ENCODE measurements at regions not wholly inside any gene's neighbourhood (a gene's known extent, or its start where the extent isn't known, plus 50 kb on each side); places are given as distances from the start of the nearest gene placed in this dataset.

- no peak for DNase-seq (ENCODE audit: low read depth)
Measured at GRCh38 chr3:7793786-7794185, 707.8 kb upstream of the LMCD1 start.

DNA sequence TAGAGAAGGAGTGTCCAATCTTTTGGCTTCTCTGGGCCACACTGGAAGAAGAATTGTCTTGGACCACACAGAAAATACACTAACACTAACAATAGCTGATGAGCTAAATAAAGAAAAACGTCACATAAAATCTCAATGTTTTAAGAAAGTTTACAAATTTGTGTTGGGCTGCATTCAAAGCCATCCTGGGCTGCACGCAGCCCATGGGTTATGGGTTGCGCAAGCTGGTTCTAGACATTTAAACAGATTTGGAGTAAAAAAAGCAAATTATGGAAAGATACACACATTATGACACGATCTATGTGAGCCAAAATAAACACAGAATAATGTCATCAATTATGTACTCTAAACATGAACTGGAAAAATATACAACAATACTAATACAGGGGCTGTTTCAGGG lies 703.3 kb upstream of the LMCD1 start:
- DNase-seq (ENCODE audit: low read depth), result no peak

DNA sequence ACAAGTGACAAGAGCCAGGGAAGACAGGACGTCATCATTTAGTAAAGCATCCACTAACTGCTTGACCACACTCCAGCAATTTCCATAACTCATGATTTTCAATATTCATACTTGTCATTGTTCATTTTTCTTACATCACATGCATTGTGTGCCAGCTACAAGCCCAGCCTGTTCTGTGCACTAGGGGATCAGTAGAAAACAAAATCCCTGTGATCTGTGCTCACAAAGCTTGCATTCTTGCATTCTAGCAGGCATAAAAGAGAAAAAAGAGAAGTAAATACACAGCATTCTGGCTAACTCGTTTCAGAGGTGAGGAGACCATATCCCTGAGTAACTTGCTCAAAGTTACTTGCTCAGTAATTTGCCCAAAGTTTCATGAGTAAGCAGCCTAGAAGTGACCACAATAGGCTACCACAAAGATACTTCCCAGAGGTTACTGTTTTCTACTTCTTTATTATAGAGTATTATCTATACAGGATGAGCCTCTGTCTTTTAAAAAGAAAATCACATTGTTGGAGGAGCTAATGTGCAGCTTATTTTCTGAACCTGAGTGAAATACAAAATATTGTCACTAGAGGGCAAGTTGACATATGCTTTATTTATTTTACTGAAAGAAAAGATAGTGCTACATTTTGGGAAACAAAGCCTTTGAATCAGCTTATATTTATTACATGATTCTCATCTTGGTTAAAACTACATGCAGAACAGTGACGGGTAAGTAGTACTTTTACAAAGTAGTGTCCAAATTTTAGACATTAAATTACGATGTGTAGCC lies 701.4 kb upstream of the LMCD1 start:
- no peak for DNase-seq (ENCODE audit: low read depth)

GRCh38 chr3:7812490-7812889 lies 689.1 kb upstream of the LMCD1 start:
- no peak for DNase-seq (ENCODE audit: low read depth)

- no peak for DNase-seq (ENCODE audit: low read depth)
Measured at GRCh38 chr3:7813365-7813764, 688.3 kb upstream of the LMCD1 start.

GRCh38 chr3:7817239-7817638 lies 684.4 kb upstream of the LMCD1 start:
- DNase-seq (ENCODE audit: low read depth), result no peak

DNA sequence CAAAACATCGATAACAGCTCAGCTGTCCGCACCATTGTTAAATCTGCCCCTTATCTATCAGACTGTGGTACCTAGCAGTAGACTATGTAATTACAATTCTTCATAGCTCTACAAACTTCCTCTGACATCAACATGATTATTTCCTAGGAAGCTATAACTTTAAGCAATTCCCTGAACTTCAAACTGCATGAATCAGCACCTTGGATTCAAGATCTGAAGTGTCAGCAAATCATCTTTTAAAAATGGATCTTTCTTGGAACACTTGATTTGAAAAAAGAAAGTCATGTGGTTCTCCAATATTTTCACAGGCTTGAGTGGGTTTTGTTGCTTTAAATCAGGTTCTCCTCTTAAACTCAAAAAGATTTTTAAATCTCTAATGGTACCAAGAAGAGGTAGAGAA lies 680.7 kb upstream of the LMCD1 start:
- DNase-seq (ENCODE audit: low read depth), result no peak

GRCh38 chr3:7821858-7822257 lies 679.8 kb upstream of the LMCD1 start:
- DNase-seq (ENCODE audit: low read depth), result no peak

- no peak for DNase-seq (ENCODE audit: low read depth)
Measured at GRCh38 chr3:7841451-7841850, 660.2 kb upstream of the LMCD1 start.

GRCh38 chr3:7843441-7843840 lies 658.2 kb upstream of the LMCD1 start:
- DNase-seq (ENCODE audit: low read depth), result no peak

DNA sequence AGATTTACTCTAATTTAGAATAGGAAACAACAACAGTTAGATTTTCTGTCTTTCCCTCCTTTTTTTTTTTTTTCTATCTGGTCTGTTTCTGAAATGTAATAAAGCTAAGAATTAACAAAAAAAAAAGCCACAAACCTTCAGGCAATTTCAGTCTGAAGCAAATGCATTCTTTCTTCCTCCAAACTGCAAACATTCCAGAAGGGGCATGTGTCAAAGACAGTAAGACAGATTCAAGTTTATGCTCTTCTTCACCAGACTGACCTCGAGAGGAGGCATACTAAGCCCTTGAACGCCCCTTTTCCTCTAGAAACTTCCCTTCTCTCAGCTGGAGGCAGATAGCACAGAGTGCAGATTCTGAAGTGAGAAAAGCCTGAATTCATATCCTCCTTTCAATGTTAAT lies 654.6 kb upstream of the LMCD1 start:
- no peak for DNase-seq (ENCODE audit: low read depth)

GRCh38 chr3:7847521-7847920 lies 654.1 kb upstream of the LMCD1 start:
- DNase-seq (ENCODE audit: low read depth), result no peak

DNA sequence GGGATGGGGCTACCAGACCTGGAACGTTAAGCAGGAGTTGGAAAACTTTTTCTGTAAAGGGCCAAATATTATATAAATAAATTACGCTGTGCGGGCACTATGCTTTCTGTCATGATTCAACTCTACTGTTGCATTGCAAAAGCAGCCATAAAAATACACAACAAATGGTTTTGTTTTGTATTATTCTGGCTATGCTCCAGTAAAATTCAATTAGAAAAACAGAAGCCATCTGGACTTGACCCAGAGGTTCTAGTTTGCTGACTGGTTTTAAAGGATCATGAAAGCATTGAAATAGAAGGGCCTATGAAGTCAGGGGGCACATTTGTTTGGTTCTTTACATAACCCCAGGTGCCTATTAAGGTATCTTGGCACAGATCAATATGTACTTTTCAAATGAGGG lies 647.4 kb upstream of the LMCD1 start:
- no peak for DNase-seq (ENCODE audit: low read depth)

DNA sequence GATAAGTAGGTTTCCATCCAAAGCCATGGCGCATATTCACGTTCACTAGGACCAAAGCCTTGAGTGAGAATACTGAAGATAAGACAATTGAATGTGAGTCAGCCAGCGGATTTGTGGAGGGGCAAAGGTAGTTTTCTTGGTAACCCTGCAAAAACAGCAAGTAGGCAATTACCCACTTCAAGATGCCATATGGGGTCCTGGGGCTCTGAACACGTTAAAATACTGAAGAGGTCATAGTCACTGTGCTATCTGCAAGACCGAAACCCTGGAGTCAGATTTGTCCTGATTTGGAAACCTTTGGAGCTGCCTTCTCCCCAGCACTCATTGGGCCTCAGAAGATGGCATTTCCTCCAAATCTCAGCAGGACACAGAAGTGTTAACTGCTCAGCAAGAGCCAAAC lies 646.9 kb upstream of the LMCD1 start:
- no peak for DNase-seq (ENCODE audit: low read depth)

DNA sequence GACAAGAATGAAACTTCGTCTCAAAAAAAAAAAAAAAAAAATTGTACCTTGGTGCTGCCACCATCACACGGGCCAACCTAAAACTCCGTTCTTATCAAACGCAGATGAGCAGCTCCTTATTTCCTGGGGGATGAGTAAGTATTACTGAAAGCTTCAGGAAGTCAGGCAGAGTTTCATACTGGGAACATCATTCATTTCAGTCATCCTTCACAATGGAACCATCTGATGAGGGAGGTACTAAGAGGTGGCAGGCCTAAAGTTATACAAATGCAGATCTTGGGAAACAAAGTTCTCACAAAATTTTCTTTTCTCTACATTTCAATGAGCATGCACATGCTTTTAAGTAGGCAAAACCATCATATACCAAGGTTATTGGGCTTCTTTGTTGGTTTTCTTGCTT lies 636.0 kb upstream of the LMCD1 start:
- DNase-seq (ENCODE audit: low read depth), result no peak

DNA sequence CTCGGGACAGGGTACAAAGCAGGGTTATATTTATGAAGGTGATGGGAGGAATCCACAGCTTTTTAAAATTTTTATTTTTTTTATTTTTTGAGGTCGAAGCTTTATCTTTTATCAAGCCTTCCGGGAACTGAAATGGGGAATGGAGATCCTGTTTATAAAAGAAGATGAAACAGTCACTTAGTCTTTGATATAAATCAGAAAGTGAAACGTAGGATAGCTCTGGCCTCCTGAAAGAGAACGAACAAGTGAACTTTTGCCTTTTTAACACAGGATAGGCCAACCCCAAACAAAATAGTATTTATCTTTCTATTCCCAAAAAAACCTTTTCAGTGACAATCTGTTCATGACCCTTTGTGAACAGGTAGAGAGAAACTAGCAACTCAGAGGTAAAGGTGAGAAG lies 634.0 kb upstream of the LMCD1 start:
- DNase-seq (ENCODE audit: low read depth), result no peak

DNA sequence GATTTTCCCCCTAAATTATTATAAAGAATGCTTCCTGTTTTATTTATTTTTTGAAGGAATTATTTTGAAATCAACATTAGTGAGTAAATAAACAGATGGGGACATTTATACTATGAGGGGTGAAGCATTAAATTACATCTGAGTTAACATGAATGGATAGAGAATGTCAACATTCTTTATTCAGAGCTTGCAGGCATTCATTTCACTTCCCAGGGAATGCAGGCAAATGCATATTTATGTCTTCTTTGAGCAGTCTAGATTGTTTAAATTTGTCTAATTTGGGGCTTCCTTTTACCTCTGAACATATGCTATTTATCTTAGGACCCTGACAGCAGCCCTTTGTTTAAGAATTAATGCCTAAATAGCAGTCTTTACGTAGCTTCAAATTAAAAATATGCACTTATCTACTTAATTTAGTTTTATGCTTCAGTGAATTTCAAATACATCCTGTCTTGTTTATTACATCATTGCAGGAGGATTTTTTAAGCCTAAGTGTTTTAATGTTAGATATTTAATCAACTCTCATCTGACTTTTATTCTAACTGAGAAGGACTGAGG lies 630.5 kb upstream of the LMCD1 start:
- no peak for DNase-seq (ENCODE audit: low read depth)

- no peak for DNase-seq (ENCODE audit: low read depth)
Measured at GRCh38 chr3:7874116-7874515, 627.5 kb upstream of the LMCD1 start.

GRCh38 chr3:7875925-7876324 lies 625.7 kb upstream of the LMCD1 start:
- DNase-seq (ENCODE audit: low read depth), result no peak

DNA sequence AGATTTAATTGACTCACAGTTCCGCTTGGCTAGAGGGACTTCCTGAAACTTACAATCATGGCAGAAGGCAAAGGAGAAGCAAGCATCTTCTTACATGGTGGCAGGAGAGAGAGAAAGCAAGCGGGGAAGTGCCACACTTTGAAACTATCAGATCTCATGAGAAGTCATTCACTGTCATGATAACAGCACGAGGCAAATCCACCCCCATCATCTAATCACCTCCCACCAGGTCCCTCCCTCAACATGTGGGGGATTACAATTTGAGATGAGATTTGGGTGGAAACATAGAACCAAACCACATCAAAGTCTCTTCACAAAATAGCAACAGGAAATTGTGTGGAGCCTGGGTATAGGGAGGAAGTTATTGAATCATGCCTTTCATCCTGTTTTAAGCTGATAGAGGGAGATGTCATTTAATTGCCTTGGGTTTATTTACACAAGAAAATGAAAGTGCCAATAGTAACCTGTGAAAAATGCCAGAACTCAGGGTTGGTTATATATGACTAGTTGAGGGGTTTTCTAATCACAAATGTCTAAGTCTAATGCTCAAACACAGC lies 624.8 kb upstream of the LMCD1 start:
- DNase-seq (ENCODE audit: low read depth), result no peak

DNA sequence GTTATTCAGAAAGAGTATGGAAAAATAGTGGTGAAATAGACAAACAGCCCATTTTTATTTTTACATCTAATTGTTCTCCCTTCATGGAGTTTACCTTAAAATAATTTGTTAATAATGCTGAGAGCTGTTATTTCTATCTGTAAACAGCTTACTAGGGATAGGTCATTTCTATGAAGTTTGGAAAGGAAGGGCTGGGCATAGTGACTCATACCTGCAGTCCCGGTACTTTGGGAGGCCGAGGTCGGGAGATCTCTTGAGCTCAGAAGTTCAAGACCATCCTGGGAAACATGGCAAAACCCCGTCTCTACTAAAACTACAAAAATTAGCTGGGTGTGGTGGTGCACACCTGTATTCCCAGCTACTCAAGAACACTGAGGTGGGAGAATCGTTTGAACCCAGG lies 624.3 kb upstream of the LMCD1 start:
- no peak for DNase-seq (ENCODE audit: low read depth)

DNA sequence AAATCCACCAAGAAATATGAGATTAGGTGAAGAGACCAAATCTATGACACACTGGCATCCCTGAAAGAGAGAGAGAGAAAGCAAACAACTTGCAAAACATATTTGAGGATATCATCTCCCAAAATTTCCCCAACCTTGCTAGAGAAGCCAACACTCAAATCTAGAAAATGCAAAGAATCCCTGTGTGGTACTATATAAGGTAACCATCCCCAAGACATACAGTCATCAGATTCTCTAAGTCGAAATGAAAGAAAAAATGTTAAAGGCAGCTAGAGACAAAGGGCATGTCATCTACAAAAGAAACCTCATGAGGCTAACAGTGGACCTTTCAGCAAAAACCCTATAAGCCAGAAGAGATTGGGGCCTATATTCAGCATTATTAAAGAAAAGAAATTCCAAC lies 622.1 kb upstream of the LMCD1 start:
- no peak for DNase-seq (ENCODE audit: low read depth)

- no peak for DNase-seq (ENCODE audit: low read depth)
Measured at GRCh38 chr3:7881946-7882345, 619.7 kb upstream of the LMCD1 start.

- DNase-seq (ENCODE audit: low read depth), result no peak
Measured at GRCh38 chr3:7897655-7898054, 604.0 kb upstream of the LMCD1 start.
